DND-41 (cell line): ENCODE measurements at regions not wholly inside any gene's neighbourhood (a gene's known extent, or its start where the extent isn't known, plus 50 kb on each side); places are given as distances from the start of the nearest gene placed in this dataset.

ENCODE experiments used
- CTCF ChIP-seq: IDR thresholded peaks from 2 replicates; pipeline ENCODE4 v1.5.1; 2012; ENCODE audit warnings: borderline replicate concordance, low read length, moderate library complexity, mild to moderate bottlenecking; ENCODE audit not compliant: poor library complexity, severe bottlenecking; ENCODE audit errors: extremely low read depth
- EZH2 ChIP-seq: IDR thresholded peaks from 3 replicates; pipeline ENCODE4 v1.6.1; 2012; ENCODE audit warnings: borderline replicate concordance, low read depth, mild to moderate bottlenecking, moderate library complexity, low read length, inconsistent platforms; ENCODE audit not compliant: severe bottlenecking

- TF ChIP-seq CTCF (no peak), EZH2 (no peak)
Measured at GRCh38 chr15:47296881-47297280, 420.4 kb upstream of the SEMA6D start.
